ENCODE measurements at regions not wholly inside any gene's neighbourhood (a gene's known extent, or its start where the extent isn't known, plus 50 kb on each side); places are given as distances from the start of the nearest gene placed in this dataset.
"Not testable (repeated sequence)": the region's sequence is repeated elsewhere in the genome, so short reads cannot be mapped to it uniquely, and the experiment has no call there.

DNA sequence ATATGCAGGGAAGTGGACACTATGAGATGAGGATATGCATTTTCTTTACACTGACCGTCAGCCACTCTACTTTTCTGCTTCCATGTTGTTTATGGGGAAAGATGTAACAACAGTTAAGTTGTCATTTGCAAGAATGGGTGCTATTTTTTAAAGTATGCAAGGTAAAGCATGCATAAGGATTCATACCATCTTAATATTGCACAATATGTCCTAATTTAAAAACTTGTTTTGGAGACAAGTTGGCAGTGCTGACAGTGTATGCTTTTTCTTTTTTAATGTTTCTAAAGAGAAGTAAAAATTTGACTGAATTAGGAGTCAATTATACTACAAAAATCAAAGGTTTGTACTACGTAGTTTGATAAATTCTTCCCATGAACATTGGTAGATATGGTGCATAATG is 435.4 kb downstream of the MMUT start:
- Mint-ChIP-seq H3K4me1 (ENCODE audit: low read depth) (no peaks in the 10 kb centered on the region), H3K27ac (no peak overlapping the region)

DNA sequence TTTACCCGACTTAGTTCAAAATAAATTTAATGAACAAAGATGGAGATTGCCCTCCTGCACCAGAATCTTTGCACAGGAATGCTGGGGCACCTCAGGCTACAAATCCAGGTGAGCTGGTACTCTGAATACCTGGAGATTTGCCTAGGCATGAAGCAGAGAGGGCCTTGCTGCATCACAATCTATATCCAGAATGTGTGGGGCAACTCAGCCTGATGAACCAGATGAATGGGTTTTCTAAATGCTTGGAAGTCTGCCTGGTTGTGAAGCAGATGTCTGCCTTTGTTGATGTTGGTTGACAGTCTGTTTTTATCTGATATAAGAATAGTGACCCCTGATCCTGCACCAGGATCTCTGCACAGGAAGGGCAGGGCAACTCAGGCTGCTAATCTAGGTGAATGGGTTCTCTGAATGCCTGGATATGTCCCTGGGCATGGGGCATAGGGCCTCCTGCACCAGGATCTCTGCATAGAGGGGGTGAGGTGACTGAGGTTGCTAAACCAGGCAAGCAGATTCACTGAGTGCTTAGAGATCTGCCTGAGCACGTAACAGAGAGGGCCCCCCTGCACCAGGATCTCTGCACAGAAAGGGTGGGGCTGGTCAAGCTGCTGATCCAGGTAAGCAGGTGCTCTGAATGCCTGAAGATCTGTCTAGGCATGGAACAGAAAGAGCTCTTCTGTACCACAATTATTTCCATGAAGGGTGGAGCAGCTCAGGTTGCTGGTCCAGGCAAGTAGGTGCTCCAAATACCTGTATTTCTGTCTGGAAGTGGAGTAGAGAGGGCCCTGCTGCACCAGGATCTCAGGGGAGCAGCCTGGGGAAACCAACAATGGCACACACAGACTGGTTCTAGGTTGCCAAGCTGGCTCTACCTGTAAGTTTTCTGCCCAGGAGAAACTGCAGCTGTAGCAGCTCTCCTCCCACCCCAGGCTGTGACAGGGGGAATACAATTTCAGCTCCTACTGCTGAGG is 437.5 kb downstream of the MMUT start:
- no peak overlapping the region for H3K4me3 Mint-ChIP-seq
- no peak overlapping the region for H3K27ac Mint-ChIP-seq
- DNase-seq: no peak
- H3K4me1 Mint-ChIP-seq (ENCODE audit: low read depth): no peaks in the 10 kb centered on the region
- H3K27me3 Mint-ChIP-seq: no peaks in the 10 kb centered on the region
- peaks cover 13% of the 10 kb centered on the region for H3K9me3 Mint-ChIP-seq
- H3K36me3 Mint-ChIP-seq (ENCODE audit: low read depth): no peaks in the 10 kb centered on the region

More for the DNA sequence above, 435.4 kb downstream of the MMUT start:
- Mint-ChIP-seq H3K27me3 (no peaks in the 10 kb centered on the region), H3K4me3 (no peak overlapping the region), H3K36me3 (ENCODE audit: low read depth) (no peaks in the 10 kb centered on the region), H3K9me3 (peaks cover 9% of the 10 kb centered on the region)
- DNase-seq: no peak

DNA sequence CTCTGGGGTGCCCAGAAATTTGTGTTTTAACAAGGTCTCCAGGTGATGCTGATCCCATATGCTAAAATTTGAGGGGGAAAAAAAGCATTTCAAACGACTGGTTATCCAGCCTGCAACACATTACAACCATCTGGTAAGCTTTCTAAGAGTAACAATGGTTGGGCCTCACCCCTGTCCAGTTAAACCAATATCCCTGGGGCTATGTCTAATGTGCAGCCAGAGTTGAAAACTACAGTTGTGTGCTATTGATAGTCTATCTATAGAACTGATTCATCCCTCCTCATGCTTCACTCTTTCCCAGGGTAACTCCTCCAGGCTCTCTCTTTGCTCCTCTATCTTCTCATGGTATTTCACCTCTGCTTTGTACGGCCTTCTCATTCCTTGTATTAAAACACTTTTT is 458.3 kb downstream of the MMUT start:
- peaks cover 8% of the 10 kb centered on the region for H3K9me3 Mint-ChIP-seq
- H3K4me3 Mint-ChIP-seq: no peak overlapping the region
- H3K36me3 Mint-ChIP-seq (ENCODE audit: low read depth): no peaks in the 10 kb centered on the region
- H3K27me3 Mint-ChIP-seq: no peaks in the 10 kb centered on the region
- no peak for DNase-seq
- H3K27ac Mint-ChIP-seq: no peak overlapping the region
- H3K4me1 Mint-ChIP-seq (ENCODE audit: low read depth): no peaks in the 10 kb centered on the region

GRCh38 chr6:49003348-49003747 is 459.7 kb downstream of the MMUT start:
- no peak overlapping the region for H3K4me3 Mint-ChIP-seq
- H3K4me1 Mint-ChIP-seq (ENCODE audit: low read depth): no peaks in the 10 kb centered on the region

DNA sequence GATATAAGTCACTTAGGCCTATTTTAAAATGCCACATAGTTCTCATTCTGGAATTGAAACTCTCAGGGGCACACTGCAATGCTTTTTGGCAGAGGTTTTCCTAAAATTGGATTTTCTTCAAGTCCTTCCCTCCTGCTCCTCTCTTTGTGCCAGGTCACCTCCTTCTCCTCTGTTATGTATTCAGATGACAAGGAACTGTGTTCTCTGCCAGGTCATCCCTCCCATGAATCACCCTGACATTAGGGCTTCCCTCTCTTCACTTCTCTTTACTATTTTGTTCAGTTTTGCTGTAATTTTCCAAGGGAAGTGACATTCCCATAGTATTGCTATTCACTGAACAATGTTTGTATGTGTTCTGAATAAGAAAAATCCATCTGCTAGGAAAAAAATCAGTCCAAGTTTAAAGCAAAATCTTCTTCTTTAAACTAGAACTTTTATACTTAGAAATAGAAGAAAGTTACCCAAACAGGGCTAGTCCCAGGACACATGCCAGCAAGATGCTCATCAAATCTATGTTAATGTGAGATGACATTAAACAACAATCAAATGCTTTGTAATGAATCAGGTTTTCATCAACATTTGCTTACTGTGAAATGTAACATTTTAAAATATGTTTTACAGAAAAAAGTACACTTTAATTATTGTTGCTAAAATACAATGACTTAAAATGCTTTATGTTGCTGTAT is 461.1 kb downstream of the MMUT start:
- Mint-ChIP-seq H3K27ac (no peak overlapping the region), H3K9me3 (peaks cover 5% of the 10 kb centered on the region), H3K27me3 (no peaks in the 10 kb centered on the region), H3K4me3 (no peak overlapping the region), H3K4me1 (ENCODE audit: low read depth) (no peaks in the 10 kb centered on the region), H3K36me3 (ENCODE audit: low read depth) (no peaks in the 10 kb centered on the region)
- DNase-seq: no peak

More at GRCh38 chr6:49003348-49003747, 459.7 kb downstream of the MMUT start:
- peaks cover 3% of the 10 kb centered on the region for H3K9me3 Mint-ChIP-seq
- no peaks in the 10 kb centered on the region for H3K27me3 Mint-ChIP-seq
- no peaks in the 10 kb centered on the region for H3K36me3 Mint-ChIP-seq (ENCODE audit: low read depth)
- H3K27ac Mint-ChIP-seq: no peak overlapping the region
- DNase-seq: no peak

DNA sequence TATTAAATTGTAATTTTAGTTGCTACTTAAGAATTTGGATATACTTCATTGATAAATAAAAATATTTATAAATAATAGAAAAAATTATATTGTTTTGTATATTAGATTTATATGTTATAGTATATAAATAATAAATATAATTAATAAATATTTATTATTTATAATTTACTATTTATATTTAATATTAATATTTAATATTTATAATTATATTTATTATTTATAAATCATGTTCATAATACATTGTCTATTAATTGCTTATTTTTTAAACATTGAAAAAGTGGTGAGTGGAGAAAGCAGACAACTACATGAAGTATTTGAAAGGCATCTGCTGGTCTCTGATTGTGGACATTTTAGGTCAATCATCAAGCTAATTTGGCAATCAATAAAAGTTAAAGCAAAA is 464.5 kb downstream of the MMUT start:
- Mint-ChIP-seq H3K9me3 (peaks cover 15% of the 10 kb centered on the region), H3K27me3 (no peaks in the 10 kb centered on the region), H3K27ac (no peak overlapping the region), H3K4me1 (ENCODE audit: low read depth) (no peaks in the 10 kb centered on the region), H3K4me3 (no peak overlapping the region), H3K36me3 (ENCODE audit: low read depth) (no peaks in the 10 kb centered on the region)
- no peak for DNase-seq

DNA sequence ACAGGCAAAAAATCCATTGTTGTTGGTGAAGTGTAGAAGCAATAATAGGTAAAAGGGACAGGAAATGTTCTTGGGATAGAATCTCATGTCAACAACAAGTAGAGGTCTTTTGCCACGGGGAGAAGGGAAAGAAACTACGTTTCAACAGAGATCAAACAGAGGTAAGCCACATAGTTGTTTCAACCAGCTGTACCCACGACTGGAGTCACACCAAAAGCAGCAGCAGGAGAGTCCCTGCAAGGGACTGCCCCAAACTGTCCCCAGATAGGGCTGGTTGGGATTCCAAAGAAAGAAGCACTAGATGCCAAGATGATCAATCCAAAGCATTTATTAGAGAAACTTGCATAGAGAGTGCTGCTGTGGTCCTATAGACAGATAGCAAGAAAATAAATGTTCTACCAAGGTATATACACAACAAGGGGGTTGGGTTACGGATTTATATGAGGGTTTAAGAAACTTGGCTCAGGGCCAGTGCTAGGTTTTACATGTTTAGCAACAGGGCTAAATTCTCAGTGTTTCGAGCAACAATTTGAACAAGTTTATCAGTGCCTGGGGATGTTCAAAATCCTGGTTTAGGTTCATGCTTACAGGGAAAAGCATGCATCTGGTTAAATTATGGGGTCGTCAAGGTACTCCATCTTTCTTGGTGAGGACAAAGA is 466.5 kb downstream of the MMUT start:
- Mint-ChIP-seq H3K27me3 (no peaks in the 10 kb centered on the region), H3K4me1 (ENCODE audit: low read depth) (no peaks in the 10 kb centered on the region), H3K27ac (no peak overlapping the region), H3K9me3 (peaks cover 15% of the 10 kb centered on the region), H3K4me3 (no peak overlapping the region), H3K36me3 (ENCODE audit: low read depth) (no peaks in the 10 kb centered on the region)
- DNase-seq: no peak

DNA sequence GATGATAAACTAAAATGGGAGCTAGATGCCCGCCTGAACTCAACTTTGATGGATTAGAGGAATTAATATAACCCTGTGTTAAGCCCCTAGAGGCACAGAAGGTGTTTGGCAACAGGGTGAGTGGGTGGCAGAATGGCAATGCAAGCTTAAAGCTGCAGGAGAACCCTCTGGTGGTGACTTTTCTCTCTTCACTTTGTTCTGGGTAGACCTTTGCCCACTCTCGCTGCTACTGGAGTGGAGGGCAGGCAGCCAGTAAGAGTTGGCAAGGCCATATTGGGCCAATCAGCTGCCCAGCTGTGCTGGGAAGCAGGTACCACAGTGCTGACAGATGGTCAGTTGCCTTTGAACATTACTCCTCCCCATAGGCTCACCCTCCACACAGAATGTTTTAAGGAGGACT is 468.2 kb downstream of the MMUT start:
- no peaks in the 10 kb centered on the region for H3K4me1 Mint-ChIP-seq (ENCODE audit: low read depth)
- H3K9me3 Mint-ChIP-seq: peaks cover 15% of the 10 kb centered on the region
- H3K27ac Mint-ChIP-seq: no peak overlapping the region
- H3K27me3 Mint-ChIP-seq: no peaks in the 10 kb centered on the region
- H3K4me3 Mint-ChIP-seq: no peak overlapping the region
- H3K36me3 Mint-ChIP-seq (ENCODE audit: low read depth): no peaks in the 10 kb centered on the region
- DNase-seq: no peak

- no peaks in the 10 kb centered on the region for H3K36me3 Mint-ChIP-seq (ENCODE audit: low read depth)
- DNase-seq: no peak
These were observed 472.3 kb downstream of the MMUT start for GRCh38 chr6:48990739-48991138.

GRCh38 chr6:48986845-48987244 is 476.2 kb downstream of the MMUT start:
- no peaks in the 10 kb centered on the region for H3K27me3 Mint-ChIP-seq

More at GRCh38 chr6:48990739-48991138, 472.3 kb downstream of the MMUT start:
- Mint-ChIP-seq H3K9me3 (peaks cover 15% of the 10 kb centered on the region), H3K27me3 (no peaks in the 10 kb centered on the region), H3K4me3 (no peak overlapping the region), H3K4me1 (ENCODE audit: low read depth) (no peaks in the 10 kb centered on the region), H3K27ac (no peak overlapping the region)

GRCh38 chr6:48986105-48986504 is 476.9 kb downstream of the MMUT start:
- no peak overlapping the region for H3K4me3 Mint-ChIP-seq
- DNase-seq: no peak
- H3K4me1 Mint-ChIP-seq (ENCODE audit: low read depth): no peaks in the 10 kb centered on the region
- H3K27ac Mint-ChIP-seq: no peak overlapping the region
- no peaks in the 10 kb centered on the region for H3K36me3 Mint-ChIP-seq (ENCODE audit: low read depth)
- no peaks in the 10 kb centered on the region for H3K27me3 Mint-ChIP-seq
- H3K9me3 Mint-ChIP-seq: peaks cover 21% of the 10 kb centered on the region

More at GRCh38 chr6:48986845-48987244, 476.2 kb downstream of the MMUT start:
- Mint-ChIP-seq H3K4me3 (no peak overlapping the region), H3K4me1 (ENCODE audit: low read depth) (no peaks in the 10 kb centered on the region), H3K36me3 (ENCODE audit: low read depth) (no peaks in the 10 kb centered on the region), H3K27ac (no peak overlapping the region), H3K9me3 (peaks cover 21% of the 10 kb centered on the region)
- DNase-seq: no peak

- Mint-ChIP-seq H3K36me3 (ENCODE audit: low read depth) (no peaks in the 10 kb centered on the region), H3K4me3 (no peak overlapping the region), H3K9me3 (peaks cover 21% of the 10 kb centered on the region), H3K4me1 (ENCODE audit: low read depth) (no peaks in the 10 kb centered on the region), H3K27ac (no peak overlapping the region), H3K27me3 (no peaks in the 10 kb centered on the region)
- no peak for DNase-seq
These were observed 478.0 kb downstream of the MMUT start for GRCh38 chr6:48985025-48985424.

DNA sequence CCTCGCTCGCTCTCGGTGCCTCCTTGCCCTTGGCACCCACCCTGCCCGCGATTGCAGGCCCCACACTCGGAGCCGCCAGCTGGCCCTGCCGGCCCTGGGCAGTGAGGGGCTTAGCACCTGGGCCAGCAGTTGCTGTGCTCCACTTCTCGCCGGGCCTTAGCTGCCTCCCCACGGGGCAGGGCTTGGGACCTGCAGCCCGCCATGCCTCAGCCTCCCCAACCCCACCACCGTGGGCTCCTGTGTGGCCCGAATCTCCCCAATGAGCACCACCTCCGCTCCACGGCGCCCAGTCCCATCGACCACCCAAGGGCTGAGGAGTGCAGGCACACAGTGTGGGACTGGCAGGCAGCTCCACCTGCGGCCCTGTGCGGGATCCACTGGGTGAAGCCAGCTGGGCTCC is 479.1 kb downstream of the MMUT start:
- not testable (repeated sequence) for H3K27ac Mint-ChIP-seq; H3K27me3 Mint-ChIP-seq; H3K4me1 Mint-ChIP-seq (ENCODE audit: low read depth); H3K36me3 Mint-ChIP-seq (ENCODE audit: low read depth); DNase-seq; H3K4me3 Mint-ChIP-seq
- H3K9me3 Mint-ChIP-seq: peaks cover 18% of the 10 kb centered on the region

- no peaks in the 10 kb centered on the region for H3K36me3 Mint-ChIP-seq (ENCODE audit: low read depth)
- no peak overlapping the region for H3K27ac Mint-ChIP-seq
- no peaks in the 10 kb centered on the region for H3K27me3 Mint-ChIP-seq
- peaks cover 13% of the 10 kb centered on the region for H3K9me3 Mint-ChIP-seq
- no peak overlapping the region for H3K4me3 Mint-ChIP-seq
- no peak for DNase-seq
- H3K4me1 Mint-ChIP-seq (ENCODE audit: low read depth): no peaks in the 10 kb centered on the region
These were observed 479.7 kb downstream of the MMUT start for GRCh38 chr6:48983377-48983776.

Data from activated T-cell treated with anti-CD3 and anti-CD28 coated beads, Interleukin-2, amount 50 U/mL, for 24 hours (primary cell).